GM21786 (cell line): ENCODE measurements at regions not wholly inside any gene's neighbourhood (a gene's known extent, or its start where the extent isn't known, plus 50 kb on each side); places are given as distances from the start of the nearest gene placed in this dataset.
"Not testable (repeated sequence)": the region's sequence is repeated elsewhere in the genome, so short reads cannot be mapped to it uniquely, and the experiment has no call there.

Experiments used
- ATAC-seq: cut with Tn5 transposase; IDR thresholded peaks from one replicate; pipeline ENCODE4 v1.9.1; 2021; ENCODE audit not compliant: unreplicated experiment

DNA sequence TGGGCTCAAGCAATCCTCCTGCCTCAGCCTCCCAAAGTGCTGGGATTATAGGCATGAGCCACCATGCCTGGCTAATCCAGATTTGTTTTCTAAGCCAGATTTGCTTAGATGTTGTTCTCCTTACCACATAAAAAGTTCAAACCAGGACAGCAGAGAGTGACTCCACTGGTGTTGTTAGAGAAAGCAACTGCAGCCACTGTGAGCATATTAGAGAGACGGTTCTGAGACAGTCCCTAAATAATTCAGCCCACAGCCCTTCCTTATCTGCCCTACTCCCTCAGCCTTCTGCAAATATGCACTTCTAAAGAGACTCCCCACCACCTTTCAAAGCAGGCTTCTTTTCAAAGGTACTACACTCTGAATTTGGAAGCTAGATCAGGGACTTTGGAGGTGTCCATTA, 96.1 kb downstream of the DRD1 start:
- ATAC-seq = no peak

DNA sequence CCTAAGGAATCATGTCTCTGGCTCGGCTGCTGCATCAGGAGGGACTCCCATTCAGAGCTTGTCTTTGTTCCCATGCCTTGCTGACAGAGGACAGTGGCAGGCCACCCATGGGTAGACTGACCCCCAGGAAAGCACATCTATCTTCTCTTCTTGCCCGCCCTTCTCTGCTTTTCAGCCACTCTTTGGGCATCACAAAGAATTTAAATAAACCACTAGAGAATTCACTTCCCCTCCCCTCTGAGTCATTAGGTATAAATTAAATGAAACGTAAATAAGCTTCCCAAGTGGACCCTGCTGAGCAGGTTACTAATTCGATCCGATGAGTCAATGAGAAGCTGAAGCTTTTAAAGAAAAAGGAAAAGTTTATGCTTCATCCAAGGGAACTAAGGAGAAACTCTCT, 97.0 kb downstream of the DRD1 start:
- no peak for ATAC-seq

DNA sequence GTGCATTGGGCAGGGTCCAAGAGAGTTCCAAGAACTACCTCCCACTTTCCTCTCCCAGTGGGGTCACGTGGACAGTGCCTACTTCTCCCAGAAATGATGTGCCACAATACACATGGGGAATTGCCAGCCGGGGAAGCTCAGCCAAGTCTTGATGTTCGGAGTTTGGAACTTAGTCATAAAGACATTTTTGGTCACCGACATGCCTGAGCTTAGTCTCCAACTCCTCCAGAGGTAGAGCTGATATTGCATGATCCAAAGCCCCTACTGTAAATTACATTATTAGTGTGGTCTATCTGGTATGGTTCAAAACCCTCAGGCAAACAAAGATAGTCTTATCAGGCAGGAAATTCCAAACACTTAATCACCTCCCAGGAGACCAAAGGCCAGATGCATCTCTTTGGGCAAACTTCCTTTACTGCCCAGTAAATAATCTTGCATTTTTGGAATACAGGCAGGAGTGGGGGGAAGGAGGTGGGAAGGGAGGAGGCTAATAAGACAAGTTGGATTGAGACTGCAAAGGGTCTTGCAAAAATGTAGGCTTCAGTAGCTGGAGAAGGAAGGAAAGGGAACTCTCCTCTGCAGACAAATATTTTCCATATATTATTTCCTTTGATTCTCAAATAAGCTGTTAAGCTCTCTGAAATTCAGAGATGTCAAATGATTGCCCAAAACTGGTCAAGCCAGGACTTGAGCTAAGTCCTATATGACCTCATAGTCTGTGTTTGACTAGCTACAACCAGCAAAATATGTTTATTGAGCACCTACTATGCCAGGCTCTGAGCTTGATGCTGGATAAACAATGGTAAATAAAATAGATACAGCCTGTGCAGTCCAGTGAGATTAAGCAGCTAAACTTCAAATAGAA, 99.4 kb downstream of the DRD1 start:
- no peak for ATAC-seq

DNA sequence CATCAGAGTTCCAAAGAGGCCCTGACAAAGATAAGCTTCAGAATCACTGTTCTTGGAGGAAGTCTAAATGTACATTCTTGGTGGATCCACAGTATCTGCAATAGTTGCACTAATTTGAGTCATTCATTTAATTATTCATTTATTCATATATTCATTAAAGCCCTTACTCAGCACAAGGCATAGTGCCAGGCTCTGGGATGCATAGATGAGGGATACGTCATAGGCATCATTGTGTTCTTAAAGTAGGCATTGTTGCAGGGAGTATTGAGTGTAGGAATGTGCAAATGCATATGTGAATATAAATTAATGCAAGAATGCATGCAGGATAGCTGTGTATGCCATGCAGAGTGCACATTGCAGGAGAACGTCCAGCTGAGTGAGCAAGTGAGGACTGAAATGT, 100.7 kb downstream of the DRD1 start:
- no peak for ATAC-seq

DNA sequence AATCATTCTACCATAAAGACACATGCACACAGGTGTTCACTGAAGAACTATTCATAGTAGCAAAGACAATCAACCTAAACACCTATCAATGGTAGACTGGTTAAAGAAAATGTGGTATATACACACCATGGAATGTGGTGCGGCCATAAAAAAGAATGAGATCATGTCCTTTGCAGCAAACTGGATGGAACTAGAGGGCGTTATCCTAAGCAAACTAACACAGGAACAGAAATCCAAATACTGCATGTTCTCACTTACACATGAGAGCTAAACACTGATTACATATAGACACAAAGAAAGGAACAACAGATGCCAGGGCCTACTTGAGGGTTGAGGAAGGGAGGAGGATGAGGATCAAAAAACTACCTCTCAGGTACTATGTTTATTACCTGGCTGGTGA, 103.8 kb downstream of the DRD1 start:
- ATAC-seq = no peak

DNA sequence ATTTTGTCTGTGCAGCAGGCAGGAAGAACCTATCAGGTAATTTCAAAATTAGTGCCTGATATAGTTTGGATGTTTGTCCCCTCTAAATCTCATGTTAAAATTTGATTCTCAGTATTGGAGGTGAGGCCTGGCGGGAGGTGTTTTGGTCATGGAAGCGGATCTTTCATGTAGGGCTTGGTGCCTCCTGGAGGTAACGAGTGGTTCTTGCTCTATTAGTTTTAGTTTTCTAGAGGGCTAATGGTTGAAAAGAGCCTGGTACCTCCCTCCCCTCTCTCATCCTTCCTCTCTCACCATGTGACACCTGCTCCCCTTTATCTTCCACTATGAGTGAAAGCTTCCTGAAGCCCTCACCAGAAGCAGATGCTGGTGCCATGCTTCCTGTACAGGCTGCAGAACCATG, 106.3 kb downstream of the DRD1 start:
- ATAC-seq = no peak

DNA sequence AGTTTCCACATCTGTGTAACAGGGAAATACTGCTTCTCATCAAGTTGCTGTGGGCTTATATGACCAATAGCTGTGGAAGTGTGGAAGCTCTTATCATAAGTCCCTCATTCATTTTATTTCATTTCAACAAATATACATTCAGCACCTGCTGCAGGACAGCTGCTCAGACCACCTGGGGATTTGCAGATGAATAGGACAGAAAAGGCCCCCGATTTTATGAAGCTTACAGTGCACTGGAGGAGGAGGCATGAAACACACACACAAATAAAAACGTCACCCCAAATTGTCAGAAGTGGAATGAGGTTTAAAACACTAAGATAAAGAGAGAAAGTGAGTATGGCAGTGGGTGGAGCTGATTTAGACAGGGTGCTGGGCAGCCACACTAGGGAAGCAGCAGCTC, 107.2 kb downstream of the DRD1 start:
- ATAC-seq = no peak

DNA sequence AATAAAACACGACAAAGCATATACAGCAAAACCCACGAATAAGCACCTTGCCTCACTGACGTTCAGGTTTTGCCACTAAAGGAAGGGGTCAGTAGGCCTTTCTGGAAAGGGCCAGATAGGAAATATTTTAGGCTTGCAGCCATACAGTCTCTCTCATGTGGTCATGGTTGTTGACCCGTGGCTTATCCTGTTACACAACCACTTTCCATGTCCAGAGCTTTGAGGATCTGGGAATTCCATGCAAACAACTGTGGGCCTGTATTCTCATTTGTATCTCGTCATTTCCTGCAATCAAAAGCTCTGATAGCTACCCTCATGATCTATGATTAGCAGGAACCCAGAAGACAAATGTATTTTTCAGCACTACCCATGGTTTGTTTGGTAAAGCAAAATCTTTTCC, 108.3 kb downstream of the DRD1 start:
- ATAC-seq = no peak

DNA sequence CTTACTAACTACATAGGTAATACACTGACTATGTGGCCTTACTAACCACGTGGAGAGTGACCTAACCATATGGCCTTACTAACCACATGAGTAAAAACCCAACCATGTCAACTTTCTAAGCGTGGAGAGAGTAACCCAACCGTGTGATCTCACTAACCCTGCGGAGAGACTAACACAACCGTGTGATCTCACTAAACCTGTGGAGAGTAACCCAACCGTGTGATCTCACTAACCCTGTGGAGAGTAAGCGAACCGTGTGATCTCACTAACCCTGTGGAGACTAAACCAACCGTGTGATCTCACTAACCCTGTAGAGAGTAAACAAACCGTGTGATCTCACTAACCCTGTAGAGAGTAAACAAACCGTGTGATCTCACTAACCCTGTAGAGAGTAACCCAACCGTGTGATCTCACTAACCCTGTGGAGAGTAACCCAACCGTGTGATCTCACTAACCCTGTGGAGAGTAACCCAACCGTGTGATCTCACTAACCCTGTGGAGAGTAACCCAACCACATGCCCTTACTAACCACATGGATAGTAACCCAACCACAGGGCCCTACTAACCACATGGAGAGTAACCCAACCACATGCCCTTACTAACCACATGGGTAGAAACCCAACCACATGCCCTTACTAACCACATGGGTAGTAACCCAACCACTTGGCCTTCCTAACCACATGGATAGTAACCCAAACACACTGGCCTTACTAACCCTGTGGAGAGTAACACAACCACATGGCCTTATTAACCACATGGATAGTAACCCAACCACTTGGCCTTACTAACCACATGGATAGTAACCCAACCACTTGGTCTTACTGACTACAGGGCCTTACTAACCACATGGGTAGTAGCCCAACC, 112.6 kb downstream of the DRD1 start:
- ATAC-seq = not testable (repeated sequence)

DNA sequence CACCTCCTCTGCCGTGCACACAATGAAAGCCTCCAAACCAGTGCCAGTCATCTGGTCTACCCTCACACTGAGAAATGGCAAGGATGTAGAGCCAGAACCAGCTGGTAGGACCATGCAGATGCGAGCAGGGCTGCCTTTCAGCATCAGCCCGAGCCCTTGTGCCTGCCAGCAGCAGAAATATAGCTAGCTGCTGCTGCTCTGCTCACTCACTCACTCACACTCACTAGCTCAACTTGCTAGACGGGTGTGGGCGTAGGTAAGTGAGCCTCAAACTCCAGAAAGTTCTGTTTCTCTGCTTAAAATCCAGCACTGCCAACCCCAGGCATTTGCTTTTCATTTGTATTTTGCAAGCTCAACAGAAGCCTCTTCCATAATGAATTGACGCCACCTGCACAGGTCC, 114.0 kb downstream of the DRD1 start:
- ATAC-seq = no peak

DNA sequence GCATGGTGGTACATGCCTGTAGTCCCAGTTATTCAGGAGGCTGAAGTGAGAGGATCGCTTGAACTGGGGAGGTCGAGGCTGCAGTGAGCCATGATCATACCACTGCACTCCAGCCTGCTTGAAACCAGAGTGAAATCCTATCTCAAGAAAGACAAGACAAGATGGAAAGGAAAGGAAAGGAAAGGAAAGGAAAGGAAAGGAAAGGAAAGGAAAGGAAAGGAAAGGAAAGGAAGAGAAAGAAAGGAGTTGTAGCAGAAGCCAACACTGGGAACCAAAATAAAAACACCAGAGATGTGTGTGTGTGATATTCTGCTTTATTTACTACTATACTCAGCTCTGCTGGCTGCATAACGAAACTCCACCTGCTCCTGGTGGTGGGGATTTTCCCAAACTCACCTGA, 115.3 kb downstream of the DRD1 start:
- ATAC-seq = no peak

DNA sequence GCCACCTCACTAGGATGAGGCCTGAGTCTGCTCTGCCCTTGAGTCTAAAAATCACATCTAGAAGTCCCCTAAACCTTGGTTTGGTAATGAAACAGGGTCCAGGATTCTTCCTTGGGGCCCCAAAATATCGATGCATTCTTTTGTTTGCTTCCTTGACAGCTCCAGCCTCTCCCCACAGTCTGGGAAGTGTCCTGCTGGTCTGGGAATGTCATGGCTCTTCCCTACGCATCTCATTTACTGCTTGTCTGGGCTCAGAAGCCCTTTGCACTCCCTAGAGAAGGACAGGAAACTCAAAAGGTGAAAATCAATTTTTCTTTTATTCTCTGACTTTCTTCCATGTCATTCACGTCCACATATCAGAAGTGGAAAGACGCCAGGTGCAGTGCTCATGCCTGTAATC, 115.8 kb downstream of the DRD1 start:
- no peak for ATAC-seq

DNA sequence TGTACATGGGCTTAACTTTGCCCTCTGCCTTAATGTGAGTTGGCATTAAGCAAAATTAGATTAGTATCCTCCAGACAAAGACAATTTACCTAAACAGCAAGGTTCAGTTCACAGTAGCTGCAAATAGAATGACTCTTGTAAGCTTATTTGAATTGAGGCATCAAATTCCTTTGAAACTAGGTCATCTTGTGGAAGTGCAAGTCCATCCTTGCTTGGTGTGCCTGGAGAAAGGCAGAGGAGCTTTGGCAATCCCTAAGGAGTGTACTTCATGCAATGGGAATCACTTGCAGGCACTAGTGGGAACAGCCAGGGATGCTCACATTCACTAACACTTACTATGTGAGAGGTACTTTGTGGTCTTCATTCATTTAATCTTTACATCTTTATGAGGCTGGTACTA, 118.3 kb downstream of the DRD1 start:
- no peak for ATAC-seq

DNA sequence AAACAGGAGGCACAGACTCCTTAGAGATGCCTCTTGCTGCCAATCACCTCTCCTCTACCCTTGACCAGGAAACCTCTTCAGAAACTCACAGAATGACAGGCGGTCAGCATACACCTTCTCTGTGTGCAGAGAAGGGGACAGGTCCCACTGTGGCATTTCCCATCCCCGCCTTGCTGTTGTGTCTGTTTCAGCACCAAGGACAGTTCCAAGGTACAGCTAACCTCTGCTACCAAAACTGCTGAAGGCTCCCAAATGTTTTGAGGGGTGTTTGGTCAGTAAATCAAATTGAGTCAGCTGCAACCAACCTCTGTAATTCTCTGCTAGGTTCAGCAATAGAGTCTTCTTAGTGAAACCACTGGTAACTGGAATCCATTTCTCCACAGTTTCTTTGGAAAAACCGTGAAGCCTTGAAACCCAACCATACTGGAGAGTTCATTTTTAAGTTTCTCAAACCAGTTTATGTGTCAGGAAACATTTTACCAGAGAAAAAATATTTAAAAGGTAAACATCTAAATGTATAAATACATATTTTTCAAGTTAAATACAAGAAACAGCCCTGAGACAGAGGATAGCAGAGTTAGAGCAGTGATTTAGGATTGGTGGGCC, 122.0 kb downstream of the DRD1 start:
- ATAC-seq = no peak

DNA sequence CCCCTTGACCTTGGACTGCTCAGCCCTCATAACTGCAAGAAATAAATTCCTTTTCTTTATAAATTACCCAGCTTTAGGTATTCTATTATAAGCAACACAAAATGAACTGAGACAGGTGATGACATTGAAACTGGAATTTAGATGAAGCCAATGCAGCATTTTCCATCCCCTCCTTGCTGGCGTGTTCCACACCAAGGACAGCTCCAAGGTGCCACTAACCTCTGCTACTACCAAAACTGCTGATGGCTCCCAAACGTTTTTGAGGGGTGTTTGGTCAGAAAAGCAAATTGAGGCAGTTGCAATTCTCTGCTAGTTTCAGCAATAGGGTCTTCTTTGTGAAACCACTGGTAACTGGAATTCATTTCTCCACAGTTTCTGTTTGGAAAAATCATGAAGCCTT, 124.8 kb downstream of the DRD1 start:
- ATAC-seq = no peak

DNA sequence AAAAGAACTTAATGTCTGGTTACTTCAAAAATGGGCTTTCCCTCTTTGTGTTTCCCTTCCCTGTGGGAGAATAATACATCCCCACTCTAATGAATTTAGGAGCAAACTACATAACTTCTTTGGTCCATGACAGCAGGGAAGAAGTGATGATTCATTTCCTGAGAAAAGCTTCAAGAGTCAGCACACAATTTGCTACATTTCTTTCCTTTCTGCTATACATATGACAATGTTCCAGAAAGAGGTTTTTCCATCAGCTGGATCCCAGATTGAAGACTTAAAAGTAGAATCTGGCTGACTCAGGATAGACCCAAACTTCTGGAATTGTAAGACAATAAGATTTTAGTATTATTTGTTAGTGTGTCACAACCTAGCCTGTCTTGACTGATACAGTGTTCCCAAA, 126.1 kb downstream of the DRD1 start:
- ATAC-seq = no peak

DNA sequence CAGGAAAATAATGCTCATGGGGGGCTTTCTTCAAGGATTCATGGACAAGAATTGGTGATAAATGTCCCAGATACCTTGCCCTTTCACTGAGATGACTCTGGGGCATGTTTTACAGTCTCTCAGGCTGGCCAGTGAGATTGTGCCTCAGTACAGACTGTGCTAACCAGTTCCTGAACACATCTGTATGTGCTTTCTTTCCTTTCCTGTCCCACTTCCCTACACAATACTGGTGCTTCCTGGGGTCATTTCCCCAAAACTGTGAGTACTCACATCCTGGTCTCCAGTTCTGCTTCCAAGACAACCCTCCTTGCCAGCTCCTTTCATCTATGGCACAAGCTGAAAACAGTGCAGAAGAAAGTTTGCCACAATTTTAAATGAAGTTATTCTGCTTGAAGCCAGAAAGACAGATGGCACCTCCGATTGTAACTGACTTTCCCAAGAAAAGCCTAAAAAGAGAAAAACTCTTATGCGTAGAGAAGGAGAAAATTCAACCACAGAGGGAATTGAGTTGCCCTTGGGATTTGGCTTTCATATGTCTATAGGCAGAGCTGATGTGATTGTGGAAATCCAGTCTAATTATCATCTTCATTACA, 134.7 kb downstream of the DRD1 start:
- no peak for ATAC-seq

DNA sequence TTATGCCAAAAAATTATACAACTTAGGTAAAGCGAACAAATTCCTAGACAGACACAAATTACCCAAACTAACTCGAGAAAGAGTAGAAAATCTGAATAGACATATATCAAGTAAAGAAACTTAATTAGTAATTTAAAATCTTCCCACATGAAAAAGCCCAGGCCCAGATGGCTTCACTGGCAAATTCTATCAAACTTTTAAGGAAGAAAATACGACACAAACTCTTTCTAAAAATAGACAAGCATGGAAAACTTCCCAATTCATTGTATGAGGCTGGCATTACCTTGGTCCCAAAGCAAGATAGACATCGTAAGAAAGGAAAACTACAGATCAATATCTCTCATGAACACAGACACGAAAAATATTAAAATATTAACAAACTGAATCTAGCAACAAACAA, 135.3 kb downstream of the DRD1 start:
- ATAC-seq = no peak

DNA sequence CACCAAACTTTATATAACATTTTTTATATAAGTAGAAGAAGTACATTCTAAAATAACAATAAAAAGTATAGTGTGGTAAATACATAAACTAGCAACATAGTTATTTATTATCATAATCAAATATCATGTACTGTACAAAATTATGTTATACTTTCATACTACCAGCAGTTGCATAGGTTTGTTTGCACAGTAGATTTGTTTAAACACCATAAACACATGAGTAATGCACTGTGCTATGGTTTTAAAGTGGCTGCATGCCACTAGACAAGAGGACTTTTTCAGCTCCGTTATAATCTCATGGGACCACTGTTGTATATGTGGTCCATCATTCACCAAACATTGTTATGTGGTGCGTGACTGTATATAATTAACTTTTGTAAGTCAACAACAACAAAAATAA, 137.6 kb downstream of the DRD1 start:
- no peak for ATAC-seq

DNA sequence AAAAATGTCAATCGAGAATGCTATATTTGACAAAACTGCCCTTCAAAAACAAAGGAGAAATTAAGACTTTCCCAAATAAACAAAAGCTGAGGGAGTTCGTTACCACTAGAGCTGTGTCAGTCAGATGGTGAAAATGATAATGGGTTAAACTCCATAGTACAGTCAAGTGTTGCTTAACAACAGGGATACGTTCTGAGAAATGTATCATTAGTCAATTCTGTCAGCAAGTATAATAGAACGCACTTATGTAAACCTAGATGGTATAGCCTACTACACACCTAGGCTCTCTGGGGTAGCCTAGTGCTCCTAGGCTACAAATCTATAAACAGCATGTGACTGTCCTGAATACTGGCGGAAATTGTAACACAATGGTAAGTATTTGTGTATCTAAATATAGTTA, 138.7 kb downstream of the DRD1 start:
- no peak for ATAC-seq

DNA sequence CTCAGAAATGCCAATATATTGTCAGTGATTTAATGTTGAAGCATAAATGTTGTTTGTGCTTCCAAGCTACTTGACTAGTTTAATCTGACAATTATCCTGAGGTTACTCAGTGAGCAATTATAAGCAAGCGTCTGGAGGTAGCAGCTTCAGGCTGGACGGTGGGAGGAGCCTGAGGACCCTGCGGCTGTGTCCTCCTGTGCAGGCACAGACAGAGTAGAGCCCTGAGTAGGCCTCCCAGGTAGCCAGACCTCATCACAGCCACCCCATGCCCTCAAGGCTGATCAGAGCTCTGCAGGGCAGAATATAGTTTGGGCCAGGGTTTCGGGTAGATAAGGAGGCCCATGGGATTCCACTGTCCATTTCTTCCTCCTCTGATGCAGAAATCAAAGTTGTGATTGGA, 153.6 kb downstream of the DRD1 start:
- no peak for ATAC-seq
